Ovary (tissue), 7 donors: ENCODE measurements at regions not wholly inside any gene's neighbourhood (a gene's known extent, or its start where the extent isn't known, plus 50 kb on each side); places are given as distances from the start of the nearest gene placed in this dataset.

ENCODE experiments used
- DNase-seq, 5 donors: peaks; one replicate each; pipeline ENCODE4 v3.0.0-alpha.2; 2019 to 2020
- H3K27ac ChIP-seq, 2 donors: fragments of 200-600 bp; one replicate each; pipeline versions ENCODE4 v1.5.1 to v1.8.0; 2019 to 2022
- H3K27me3 ChIP-seq: fragments of 200-600 bp; one replicate; pipeline ENCODE4 v1.8.0; 2022
- H3K36me3 ChIP-seq: fragments of 200-600 bp; sonication (generic); one replicate; pipeline ENCODE4 v1.5.1; 2019
- H3K4me1 ChIP-seq: one replicate; pipeline ENCODE4 v1.8.1; 2013; ENCODE audit warnings: mild to moderate bottlenecking, moderate library complexity; ENCODE audit not compliant: insufficient read depth
- H3K4me3 ChIP-seq: fragments of 200-600 bp; sonication (generic); one replicate; pipeline ENCODE4 v1.5.1; 2017
- H3K9me3 ChIP-seq, 2 donors: fragments of 200-600 bp in 1 of 2; sonication (generic) in 1 of 2; one replicate each; pipeline versions ENCODE4 v1.5.1 to v1.8.1; 2013 to 2019; ENCODE audit warnings: mild to moderate bottlenecking in 1 of 2, moderate library complexity in 1 of 2
- EP300 ChIP-seq: sonication (generic); formaldehyde crosslinking; IDR thresholded peaks from one replicate; pipeline ENCODE4 v1.6.1; 2017; ENCODE audit warnings: antibody characterized with exemption
- POLR2A ChIP-seq: fragments of 450-650 bp; IDR thresholded peaks from one replicate; pipeline ENCODE4 v1.6.1; 2017; ENCODE audit warnings: antibody characterized with exemption, mild to moderate bottlenecking, moderate library complexity
- WGBS, 3 donors: extraction: QIAGEN DNeasy Blood & Tissue Kit in 1 of 3; methylation state at CpG; one replicate each; pipeline versions ENCODE4 v1.1.5 to v1.1.7; 2013 to 2017; 5-methylcytosine and 5-hydroxymethylcytosine counted together
- intact Hi-C, 4 donors: fragments of 100-400 bp; cut with DNase I; formaldehyde crosslinking; loops; one replicate each; pipeline versions ENCODE4 v1.11.0 to v1.15.1; 2022 to 2023
- TF ChIP-seq, protein P1 (sequence below), 3 donors: fragments of 450-650 bp in 2 of 3; fragments of 200-600 bp in 1 of 3; IDR thresholded peaks; one replicate each; pipeline versions ENCODE4 v1.5.1 to v1.8.0; 2016 to 2022; ENCODE audit warnings: antibody characterized with exemption in 3 of 3, mild to moderate bottlenecking in 1 of 3
- donor health status: DM: no; HTN: no; CAD: no; lungs with moderate emphysema.
- donor health status: DM: no; HTN: no; CAD: no.
- donor health status: Bipolar disorder and iron deficiency.
- donor health status: DM: no; HTN: no; CAD: no.
- donor health status: DM: yes; HTN: yes; CAD: no.

DNA sequence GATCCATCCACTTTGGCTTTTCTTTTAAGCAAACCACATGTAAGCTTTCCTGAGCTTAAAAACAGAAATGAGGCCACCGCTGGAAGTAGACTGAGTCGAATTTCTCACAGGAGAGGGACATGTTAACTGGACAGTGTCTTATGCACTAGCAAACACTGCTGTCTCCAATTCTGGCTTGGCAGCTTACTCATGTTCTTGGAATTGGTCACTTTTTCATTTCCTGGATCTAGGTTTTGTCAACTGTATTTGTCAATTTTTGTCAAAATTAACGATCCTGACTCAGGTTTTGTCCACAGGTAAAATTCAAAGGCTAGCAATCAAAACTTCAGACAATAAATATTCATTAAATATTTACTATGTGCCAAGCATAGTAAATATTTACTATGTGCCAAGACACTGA, 601.5 kb downstream of the RNF144B start:
- no peaks in the 10 kb centered on the region for H3K4me1 ChIP-seq
- no peaks in the 10 kb centered on the region for H3K9me3 ChIP-seq
- no peak overlapping the region for H3K27ac ChIP-seq
- H3K36me3 ChIP-seq: no peaks in the 10 kb centered on the region
- WGBS, 3 donors: 93 to 95% (median 94%) methylated on average over 3 of the region's 3 CpGs
- H3K4me3 ChIP-seq: no peak overlapping the region
- H3K27me3 ChIP-seq: no peaks in the 10 kb centered on the region
- intact Hi-C loops: no loop called here
- no peak for TF ChIP-seq POLR2A
- no peak for TF ChIP-seq EP300
- TF ChIP-seq, protein P1, sequence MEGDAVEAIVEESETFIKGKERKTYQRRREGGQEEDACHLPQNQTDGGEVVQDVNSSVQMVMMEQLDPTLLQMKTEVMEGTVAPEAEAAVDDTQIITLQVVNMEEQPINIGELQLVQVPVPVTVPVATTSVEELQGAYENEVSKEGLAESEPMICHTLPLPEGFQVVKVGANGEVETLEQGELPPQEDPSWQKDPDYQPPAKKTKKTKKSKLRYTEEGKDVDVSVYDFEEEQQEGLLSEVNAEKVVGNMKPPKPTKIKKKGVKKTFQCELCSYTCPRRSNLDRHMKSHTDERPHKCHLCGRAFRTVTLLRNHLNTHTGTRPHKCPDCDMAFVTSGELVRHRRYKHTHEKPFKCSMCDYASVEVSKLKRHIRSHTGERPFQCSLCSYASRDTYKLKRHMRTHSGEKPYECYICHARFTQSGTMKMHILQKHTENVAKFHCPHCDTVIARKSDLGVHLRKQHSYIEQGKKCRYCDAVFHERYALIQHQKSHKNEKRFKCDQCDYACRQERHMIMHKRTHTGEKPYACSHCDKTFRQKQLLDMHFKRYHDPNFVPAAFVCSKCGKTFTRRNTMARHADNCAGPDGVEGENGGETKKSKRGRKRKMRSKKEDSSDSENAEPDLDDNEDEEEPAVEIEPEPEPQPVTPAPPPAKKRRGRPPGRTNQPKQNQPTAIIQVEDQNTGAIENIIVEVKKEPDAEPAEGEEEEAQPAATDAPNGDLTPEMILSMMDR (IDR thresholded peaks at IDR 0.05): no peak
- DNase-seq: no peak

DNA sequence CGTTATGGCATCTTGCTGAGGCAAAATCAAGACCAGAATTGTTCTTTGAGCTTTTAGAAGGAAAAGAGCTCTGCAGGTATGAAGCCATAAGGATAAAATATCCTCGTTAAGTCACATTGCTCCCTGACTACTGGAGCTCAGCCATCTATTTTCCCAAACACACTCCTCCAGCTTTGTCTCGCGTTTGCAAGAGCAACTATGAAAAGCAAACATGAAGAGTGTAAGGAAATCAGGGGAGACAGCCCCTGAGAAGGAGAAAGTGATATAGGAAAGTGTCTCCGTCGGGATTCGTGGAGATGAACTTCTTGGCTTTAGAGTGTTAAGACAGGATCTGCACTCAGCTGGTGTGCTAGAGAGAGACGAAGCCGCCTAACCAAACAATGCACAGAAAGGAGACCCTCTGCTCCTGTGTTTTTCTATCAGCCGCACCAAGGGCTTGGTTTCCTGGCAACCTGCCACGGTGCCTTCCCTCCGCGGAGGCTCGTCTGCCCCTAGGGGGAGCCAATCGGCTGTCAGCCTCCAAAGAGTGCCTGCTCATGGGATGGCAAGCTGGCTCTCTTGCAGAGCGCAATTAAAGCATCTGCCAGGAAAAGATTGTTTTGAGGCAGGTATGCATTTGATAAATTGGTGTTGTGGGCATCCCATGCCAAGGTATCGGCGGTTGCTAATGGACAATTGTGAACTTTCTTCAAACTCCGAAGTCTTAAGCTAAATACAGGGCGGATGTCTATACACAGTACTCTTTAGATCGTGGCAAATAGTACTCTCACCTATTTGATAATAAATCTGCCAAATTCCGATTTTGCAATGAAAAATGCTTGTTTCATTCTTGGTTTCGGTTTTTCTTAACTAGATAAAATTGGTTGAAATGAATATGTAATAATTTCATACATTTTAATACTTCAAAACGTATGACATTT, 603.2 kb downstream of the RNF144B start:
- DNase-seq: peak; percentile 43 to 82 (median 74)
- no peaks in the 10 kb centered on the region for H3K9me3 ChIP-seq
- H3K27me3 ChIP-seq: no peaks in the 10 kb centered on the region
- 29 to 39% (median 33%) methylated on average over 24 of the region's 24 CpGs for WGBS, 3 donors
- intact Hi-C loops: no loop called here
- no peak overlapping the region for H3K4me3 ChIP-seq
- H3K4me1 ChIP-seq: no peaks in the 10 kb centered on the region
- no peak overlapping the region for H3K27ac ChIP-seq
- TF ChIP-seq, protein P1 (IDR thresholded peaks at IDR 0.05): peak in 2 of 3 donors; percentile 18 to 36
- TF ChIP-seq POLR2A: no peak
- H3K36me3 ChIP-seq: no peaks in the 10 kb centered on the region

DNA sequence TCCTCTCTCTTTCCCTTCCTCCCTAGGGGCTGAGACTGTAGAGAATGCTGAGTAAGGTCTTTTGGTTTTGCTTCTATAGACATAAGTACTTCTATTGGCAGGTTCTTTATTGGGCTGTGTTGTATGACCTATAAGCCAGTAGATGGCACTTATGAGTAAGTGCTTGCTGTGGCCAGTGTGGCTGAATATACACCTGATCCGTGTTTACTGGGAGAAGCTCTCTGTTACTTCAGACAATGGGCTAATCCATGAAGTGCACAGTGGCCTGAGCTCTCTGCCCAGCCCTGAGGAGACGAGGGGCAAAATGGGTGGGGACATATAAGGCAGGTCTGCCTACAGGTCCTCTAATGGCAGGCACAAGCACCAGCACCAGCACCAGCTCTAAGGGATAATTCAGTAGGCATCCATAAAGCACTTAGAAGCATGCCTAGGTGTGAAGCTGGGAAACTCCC, 610.3 kb downstream of the RNF144B start:
- Histone ChIP-seq H3K36me3 (no peaks in the 10 kb centered on the region), H3K4me3 (no peak overlapping the region), H3K27me3 (no peaks in the 10 kb centered on the region), H3K9me3 (no peaks in the 10 kb centered on the region), H3K4me1 (no peaks in the 10 kb centered on the region), H3K27ac (no peak overlapping the region)
- no peak for DNase-seq
- intact Hi-C loops: no loop called here
- 50 to 53% (median 52%) methylated on average over 2 of the region's 2 CpGs for WGBS, 3 donors
- no peak for TF ChIP-seq EP300
- TF ChIP-seq POLR2A: no peak
- TF ChIP-seq, protein P1 (IDR thresholded peaks at IDR 0.05): no peak

DNA sequence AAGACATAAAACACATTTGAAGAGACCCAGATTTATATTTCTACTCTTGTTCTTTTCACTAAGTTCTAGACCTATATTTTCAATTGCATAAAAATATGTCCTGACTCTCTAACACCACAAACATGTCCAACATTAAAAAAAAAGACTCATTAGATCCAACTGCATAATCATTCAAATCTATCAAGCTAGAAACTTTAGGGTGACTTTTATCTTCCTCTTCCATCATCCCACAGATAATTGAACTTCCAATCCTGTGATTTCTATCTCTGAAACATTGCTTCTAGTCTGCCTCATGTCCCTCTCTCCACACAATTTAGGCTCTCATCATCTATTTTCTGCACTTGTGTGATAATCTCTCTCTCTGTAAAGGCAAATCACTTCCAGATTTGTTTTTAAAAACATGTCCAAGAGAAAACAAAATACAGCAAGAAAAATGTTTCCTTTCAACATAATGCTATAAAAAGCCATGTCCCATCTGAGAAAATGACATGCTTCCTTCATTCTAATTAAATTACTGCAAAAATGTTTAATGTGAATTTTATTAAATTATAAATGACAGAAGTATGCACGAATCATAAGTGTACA, 615.9 kb downstream of the RNF144B start:
- Histone ChIP-seq H3K9me3 (no peaks in the 10 kb centered on the region), H3K27ac (no peak overlapping the region), H3K4me1 (no peaks in the 10 kb centered on the region), H3K27me3 (no peaks in the 10 kb centered on the region), H3K36me3 (no peaks in the 10 kb centered on the region), H3K4me3 (no peak overlapping the region)
- intact Hi-C loops: no loop called here
- no peak for DNase-seq
- 62 to 74% (median 62%) methylated on average over 1 of the region's 1 CpG for WGBS, 3 donors
- TF ChIP-seq, protein P1 (IDR thresholded peaks at IDR 0.05): no peak
- no peak for TF ChIP-seq POLR2A
- no peak for TF ChIP-seq EP300
